ENCODE measurements at regions not wholly inside any gene's neighbourhood (a gene's known extent, or its start where the extent isn't known, plus 50 kb on each side); places are given as distances from the start of the nearest gene placed in this dataset.
"Not testable (repeated sequence)": the region's sequence is repeated elsewhere in the genome, so short reads cannot be mapped to it uniquely, and the experiment has no call there.

DNA sequence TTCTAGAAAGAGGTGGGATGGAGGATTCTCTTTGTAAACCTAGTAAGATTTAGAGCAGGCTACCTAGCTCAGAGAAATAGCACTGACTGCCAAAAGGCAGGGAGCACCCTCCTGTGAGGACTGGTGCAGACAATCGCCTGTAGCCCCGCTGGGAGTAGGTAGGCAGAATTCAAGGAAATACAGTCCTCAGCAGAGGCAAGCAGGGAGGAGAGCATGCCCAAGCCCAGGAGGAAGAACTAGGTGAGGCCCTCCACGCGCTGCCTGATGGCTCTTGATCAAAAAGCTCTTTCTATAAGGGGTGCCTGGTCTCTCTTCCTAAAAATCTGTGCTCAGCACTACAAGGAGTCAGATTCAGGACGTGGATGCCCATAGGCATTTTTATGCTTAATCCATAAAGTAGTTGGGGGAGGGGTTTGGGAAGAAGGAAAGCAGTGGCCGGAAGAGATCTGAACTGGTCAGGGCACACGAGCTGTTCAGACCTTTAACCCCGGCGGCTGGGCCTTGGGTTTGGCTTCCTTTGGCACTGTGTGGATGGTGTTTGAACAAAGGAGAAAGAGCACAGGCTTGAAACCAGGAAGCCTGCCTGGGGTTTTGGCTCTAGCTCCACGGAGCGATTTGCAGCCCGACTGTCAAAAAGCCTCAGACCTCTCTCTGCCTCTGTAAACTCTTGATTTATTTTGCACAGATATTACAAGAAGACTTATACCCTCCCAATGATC lies 320.6 kb downstream of the FOXO1 start:
- DNase-seq, result no peak

DNA sequence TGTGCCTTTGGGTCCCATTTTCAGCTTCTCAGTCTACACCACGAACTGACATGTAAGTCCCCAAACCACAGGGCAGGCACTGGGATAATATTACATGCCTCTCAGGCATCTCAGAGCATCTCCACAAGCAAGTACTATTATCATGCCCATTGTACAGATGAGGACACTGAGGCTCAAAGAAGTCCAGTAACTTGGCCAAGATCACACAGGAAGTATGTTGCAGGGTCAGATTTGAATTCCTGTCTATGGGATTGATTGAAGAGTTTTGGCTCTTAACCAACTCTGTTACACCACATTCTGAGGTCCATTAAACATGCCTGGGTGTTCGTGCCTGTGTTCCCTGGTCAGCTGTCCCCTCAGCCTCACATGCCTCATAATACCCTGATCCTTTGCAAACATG lies 319.8 kb downstream of the FOXO1 start:
- DNase-seq, result no peak

DNA sequence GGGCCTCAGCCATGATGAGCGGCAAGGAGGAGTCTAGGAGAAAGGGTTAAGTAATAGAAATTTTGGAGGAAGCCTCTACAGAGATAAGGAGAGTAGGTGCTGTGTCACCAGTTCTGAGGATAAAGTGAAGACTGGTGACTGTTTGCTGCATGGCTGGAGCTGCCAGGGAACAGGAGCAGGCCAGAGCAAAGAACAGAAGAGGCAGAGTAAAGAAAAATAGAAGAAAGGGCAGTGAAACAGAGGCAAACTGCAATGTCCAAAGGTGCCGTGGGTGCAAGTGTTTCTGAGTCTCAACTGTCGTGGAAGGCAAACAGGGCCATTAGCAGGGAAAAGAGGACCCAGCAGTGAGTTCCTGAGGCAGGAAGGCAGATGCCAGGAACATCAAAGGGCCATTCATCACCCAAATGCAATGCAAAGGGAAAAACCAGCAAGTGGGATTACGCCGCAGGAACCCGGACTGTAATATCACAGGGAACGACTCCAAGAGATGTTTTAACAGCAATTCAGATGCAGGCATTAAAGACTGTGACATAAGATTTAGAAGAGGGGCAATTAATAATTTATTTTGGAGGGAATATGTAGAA lies 318.3 kb downstream of the FOXO1 start:
- no peak for DNase-seq

DNA sequence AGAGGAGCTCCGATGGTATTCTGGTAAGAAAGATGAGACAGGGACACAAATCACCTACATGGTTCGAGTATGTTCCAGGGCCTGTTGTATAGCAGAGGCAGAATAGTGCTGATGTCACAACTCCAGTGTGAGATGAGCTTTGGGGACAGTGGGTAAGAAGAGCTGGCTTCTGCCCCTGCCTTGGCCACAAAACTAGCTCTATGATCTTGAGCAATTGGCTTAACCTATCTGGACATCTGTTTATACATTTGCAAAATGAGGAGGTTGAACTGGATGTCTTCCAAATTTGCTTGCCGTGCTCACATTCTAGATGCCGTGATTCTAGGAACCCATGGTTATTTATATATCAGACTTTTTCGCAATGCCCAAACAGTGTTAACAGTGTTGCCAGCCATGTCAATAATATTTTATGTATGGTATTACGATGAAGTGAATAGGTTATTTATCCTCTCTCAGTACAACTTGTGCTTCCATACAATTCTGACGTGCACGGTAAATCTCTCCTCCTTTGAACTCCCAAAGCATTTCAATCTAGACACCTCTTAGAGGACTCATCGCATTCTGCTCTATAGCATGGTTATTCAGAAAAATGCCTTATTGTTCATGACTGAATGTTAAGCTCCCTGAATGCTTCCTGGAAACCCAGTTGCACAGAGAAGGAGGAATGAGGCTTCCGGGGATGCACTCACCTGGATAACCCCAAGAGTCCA lies 316.0 kb downstream of the FOXO1 start:
- DNase-seq, result no peak

DNA sequence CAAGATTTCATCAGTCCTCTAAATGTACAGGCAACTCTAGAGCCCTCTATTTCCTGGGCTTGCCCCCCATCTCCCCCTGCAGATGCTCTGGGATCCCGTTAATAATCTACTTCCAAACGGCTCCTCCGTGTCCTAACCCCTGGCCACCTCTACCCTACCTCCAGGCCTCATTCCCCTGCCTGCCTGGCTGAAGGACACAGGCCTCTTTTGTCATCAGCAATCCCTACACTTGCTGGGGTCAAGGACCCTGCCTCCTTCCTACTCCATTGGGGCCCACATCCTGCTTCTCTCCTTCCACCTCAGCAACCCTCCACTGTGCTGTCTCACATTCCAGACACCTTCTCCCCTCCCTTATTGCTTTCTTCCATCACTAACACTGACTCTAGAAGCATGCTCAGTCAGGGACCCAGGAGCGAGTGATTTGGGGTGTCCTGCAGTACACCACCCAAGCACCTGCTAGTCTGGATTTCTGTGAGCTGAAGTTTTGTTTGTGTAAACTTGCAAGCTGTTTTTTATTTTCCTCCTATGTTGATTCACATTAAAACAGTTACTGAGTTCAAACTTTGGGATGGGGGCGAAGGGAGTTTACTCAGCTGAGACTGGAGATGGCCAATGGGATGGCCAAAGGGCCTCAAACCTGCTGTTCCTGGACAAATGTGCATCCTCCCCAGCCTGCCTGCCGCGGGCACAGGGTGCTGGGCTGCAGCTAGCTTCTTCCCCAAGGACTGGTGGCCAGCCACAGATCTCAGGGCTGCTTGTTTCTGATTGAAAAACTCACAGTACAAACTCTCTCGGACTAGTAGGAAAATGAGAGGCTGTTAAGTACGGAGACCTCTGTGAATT lies 314.7 kb downstream of the FOXO1 start:
- no peak for DNase-seq

DNA sequence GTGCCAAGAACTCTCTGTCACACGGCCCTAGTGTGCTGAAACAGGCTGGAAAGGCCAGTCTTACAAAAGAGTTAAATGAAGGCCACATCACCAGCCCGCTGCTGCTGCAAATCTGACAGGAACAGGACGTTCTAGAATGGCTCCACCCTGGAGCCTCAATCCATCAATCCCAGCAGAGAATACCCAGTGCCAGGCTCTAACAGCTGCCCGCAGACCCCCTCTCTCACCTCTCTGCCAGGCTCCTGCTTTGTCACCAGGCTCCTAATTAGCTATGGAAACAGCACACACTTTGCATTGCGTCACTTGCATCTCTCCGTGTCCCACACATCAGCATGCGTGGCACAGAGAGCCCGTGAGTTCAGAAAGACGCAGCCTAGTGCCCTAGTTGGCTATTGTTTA lies 314.1 kb downstream of the FOXO1 start:
- DNase-seq, result no peak

DNA sequence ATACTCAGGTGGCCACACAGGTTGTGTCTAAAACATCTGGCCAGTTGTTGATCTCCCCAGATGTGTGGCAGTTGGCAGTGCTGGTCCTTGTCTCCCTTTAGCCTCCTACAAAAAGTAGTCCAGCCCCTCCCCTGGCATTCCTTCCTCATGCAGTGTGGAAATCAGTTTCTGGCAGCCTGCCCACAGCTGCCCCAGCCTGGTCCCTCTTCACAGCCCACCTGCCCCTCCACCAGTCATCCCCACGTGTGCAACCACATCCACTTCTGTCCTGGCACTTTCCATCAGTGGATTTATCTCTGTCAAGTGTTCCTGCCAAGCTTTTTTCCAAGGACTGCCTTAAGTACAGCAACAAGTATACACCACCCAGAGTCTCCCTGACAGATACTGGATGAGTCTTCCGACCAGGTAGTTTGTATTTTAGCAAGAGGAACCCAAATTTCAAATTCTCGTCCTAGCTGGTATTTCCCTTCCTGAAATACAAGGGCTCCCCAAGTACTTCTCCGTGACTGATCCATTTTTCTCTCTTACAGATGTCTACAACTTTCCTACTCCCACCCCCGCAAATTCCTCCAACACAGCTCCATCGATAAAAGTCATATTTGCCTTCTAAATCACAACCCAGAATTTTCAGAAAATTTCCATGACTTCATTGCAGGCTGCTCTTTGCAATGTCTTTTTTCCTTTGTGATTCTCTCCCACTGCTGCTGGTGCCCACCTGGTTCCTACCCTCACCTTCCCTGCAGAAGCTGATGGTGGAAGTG lies 313.5 kb downstream of the FOXO1 start:
- DNase-seq, result no peak

DNA sequence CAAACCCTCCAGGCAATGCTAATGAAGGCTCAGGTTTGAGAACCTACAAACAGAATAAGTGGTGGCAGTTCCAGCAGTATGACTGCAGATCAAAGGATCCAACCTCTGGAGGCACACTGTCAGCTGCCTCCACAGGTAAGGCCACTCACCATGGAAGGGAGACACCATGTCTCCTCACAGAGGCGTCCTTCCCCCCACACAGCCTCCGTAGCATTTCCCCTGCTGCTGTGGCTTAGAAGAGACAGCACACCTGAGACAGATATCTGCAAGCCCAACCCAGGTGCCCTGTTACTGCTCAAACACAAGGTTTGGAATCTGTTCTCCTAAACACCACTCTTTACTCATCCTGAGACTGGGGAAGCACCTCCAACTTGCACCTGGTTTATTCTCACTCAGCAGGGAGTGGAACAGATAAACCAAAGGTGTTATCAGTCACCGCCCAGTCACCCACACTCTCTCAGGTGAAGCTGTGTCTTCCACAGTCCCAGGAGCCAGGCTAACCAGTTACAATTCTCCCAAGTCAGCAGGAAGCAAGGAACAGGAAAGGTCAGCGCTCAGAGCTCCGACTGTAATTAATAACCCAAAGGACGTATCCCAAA lies 311.2 kb downstream of the FOXO1 start:
- DNase-seq, result no peak

DNA sequence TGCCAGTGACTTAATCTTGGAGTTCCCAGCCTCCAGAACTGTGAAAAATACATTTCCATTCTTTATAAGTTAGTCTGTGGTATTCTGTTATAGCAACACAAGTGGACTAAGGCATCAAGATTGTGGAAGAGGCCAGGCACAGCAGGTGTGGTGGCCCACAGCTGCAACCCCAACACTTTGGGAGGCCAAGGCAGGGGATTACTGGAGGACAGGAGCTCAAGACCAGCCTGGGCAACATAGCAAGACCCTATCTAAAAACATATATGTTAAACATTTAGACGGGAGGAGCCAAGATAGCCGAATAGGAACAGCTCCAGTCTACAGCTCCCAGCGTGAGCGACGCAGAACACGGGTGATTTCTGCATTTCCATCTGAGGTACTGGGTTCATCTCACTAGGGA lies 310.4 kb downstream of the FOXO1 start:
- DNase-seq, result no peak

DNA sequence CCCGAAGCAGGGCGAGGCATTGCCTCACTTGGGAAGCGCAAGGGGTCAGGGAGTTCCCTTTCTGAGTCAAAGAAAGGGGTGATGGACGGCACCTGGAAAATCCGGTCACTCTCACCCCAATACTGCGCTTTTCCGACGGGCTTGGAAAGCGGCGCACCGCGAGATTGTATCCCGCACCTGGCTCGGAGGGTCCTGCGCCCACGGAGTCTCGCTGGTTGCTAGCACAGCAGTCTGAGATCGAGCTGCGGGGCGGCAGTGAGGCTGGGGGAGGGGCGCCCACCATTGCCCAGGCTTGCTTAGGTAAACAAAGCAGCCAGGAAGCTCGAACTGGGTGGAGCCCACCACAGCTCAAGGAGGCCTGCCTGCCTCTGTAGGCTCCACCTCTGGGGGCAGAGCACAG lies 310.0 kb downstream of the FOXO1 start:
- not testable (repeated sequence) for DNase-seq

DNA sequence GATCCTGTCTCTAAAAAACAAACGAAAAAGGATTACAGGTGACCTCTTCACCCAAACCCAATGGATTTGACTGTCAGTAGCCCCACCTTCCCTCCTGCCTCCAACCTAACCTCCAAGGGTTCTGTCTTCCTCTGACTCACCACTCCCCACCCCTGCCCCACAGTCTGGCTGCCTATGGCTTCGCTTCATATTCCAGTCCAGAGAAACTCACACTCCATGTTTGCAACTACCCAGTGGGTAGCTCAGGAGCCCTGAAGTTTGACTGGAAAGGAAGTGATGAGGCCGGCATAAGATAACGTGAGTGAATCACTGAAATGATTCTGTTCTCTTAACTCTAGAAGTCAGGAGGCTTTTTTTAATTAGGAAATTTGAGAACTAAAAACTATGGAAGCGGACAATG lies 303.9 kb downstream of the FOXO1 start:
- no peak for DNase-seq

DNA sequence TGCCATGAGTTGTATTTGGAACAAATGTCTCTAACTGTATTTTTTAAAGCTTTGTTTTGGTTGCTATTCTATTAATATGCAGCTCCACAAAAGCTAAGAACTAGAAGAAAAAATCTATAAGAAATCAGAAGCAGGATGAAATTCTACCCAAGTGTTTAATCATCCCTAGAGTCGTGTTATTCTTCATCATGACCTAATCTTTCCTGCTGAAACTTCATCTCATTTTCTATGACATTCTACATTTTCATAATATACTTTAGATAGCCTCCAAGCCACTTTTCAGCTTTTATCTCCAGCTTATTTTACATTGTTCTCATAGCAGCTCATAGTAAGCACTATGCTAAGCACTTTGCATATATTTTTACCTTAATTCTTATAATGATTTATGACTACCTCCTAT lies 302.8 kb downstream of the FOXO1 start:
- DNase-seq, result no peak

DNA sequence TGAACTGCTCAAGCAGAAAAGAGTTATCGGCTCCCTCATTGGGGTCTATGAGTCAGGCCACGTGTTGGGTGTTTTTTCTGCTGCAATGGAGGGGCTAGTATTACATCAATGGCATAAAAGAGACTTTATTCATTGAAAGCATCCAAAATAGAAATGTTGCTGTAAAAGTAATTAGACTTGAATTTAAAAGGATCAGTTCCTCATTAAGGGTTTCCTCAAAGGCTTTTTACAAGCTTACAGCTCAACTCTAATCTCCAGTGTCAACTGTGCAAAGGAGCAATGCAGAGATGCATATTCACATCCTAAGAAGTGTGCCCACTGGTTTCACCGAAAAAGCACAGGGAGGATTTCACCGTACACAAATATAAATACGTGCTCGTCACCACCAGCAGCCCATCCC lies 300.3 kb downstream of the FOXO1 start:
- DNase-seq, result no peak

DNA sequence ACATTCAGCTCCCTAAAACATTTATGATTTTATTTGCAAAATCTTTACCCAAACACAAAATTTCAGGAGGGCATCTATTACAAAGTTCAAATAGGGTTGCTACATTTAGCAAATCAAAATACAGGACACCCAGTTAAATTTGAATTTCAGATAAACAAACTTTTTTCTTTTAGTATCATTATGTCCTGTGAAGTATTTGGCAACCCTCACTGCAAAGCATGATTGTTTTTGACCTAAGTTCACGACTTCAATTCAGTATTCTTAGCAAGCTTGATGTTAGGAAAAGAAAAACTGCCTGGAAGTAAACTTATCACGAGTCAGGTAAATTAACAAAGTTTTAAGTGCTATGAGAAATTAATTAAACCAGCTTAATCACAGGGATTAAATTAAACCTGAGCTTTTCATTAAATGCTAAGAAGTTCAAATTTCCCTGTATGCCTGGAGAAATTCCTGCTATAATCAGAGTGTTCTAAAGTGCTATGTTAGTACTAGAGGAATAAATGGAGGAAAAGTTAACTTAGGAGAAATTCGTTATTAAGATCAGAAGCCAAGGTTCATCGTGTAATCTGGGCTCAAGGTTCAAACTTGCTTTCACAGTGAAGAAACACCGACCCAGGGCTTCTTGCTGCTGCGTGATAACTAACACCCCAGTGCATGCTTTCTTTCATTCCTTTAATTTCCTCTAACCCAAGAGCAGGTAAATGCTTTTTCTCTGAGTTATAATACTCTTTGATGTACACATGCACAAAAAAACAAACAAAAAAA lies 298.1 kb downstream of the FOXO1 start:
- no peak for DNase-seq

DNA sequence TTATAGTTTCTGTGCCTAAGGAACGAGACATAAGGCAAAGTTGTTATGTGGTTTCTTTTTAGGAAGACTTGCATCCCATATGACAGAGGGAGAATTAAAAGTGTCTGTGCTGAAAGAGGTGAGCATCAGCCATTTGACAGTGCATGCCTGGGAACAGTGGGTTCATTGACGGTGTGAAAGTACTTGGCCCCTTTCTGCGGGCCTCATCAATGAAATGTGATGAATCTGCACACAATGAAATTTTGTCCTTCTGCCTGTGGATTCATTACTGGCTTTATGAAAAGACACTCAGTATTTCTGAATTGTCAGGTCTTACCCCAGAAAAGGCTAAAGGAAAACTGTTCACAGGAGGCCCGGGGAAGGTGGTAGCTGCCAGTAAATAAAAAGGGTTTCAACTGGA lies 295.8 kb downstream of the FOXO1 start:
- no peak for DNase-seq

DNA sequence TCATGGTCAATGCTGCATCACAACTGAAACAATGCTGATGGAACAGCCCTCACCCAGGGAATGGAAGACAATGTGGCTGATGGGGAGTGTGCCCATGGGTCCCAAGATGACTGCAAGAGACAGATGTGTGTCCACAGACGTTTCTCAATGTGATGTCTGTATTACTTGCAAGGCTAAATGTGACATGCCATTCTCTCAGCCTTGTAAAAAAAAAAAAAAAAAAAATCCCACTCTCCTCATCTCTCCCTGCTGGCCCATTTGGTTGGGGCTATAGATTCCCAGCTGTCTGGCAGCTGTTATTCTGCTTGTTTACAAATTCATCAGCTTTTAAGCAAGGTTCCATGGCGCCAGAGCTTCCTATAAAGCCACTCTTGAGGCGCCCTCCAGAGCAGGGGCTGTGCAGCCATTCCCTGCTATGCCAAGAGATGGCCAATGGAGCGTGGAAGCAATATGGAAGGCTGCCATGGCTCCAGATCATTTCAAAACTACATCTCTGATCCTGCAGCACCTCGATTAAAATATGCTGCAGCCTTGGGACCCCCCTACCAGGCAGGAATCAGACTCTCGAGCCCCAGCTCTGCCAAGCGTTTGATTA lies 294.8 kb downstream of the FOXO1 start:
- no peak for DNase-seq

DNA sequence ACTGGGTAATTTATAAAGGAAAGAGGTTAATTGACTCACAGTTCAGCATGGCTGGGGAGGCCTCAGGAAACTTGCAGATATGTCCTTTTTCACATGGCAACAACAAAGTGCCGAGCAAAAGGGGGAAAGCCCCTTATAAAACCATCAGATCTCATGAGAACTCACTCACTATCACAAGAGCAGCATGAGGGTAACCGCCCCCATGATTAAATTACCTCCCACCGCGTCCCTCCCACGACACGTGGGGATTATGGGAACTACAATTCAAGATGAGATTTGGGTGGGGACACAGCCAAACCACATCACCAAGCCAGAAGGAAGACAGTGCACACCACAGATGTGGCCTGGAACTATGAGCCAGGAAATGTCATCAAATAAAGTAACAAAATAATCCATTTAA lies 292.8 kb downstream of the FOXO1 start:
- not testable (repeated sequence) for DNase-seq

DNA sequence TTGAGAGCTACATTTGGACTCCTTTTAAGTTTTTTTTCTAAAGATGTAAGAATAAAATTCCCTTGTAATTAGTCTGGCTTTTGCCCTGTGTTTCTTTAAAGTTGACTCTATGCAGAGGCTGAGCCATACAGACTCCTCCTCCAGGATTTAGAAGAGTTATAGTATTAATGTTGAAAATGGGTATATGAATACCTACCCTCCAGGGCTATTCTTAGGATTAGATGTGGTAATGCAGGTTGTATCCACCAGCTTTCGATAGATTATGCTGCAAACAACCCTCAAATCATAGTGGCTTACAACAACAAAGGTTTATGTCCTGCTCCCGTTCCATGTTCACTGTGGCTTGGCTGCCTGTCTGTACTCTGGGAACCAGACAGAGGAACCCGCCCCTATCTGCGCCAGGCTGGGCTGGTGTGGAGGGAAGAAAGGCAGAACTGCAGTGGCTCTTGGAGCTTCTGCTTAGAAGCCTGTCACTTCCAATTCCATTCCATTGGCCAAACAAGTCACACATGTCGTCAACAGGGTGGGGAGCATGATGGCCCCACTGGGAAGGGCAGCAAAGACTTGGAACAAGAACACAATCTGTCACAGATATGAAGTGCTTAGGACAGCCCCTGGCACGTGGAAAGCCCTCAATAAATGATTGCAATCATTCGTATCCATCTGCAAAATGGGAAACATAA lies 290.8 kb downstream of the FOXO1 start:
- DNase-seq, result no peak

DNA sequence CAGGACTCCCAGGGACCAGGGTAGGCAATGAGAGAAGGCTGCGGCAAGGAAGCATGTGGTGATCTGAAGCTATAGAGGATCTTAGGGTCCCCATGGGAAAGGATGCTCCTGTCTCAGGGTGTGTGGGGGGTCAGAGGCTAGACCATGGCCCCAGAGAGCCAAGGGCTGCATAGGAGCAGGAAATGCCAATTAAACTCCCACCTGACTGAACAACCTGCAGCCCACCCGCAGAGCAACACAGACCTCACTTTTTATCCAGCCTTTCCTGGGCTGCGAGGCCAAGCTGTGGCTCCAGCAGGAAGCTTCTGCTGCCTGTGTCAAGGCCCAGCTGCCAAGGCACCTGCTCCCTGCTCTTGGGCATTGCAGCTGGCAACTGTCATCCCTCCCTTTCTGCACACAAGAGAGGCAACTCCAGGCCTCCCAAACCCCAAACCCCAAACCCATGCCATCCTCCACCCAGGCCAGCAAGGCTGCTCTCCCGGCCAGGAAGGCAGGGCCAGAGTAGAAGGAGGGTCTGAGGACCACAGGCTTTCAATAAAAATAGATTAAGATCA lies 290.1 kb downstream of the FOXO1 start:
- DNase-seq, result no peak
